GM12872 (cell line): ENCODE measurements at regions not wholly inside any gene's neighbourhood (a gene's known extent, or its start where the extent isn't known, plus 50 kb on each side); places are given as distances from the start of the nearest gene placed in this dataset.
A peak's percentile ranks its signal among the peaks of the same experiment; 100 is the strongest.

Source experiments
- TF ChIP-seq, protein P1 (sequence below): IDR thresholded peaks from 3 replicates; pipeline ENCODE4 v1.5.1; 2011; ENCODE audit warnings: low read depth, mild to moderate bottlenecking, low read length, moderate library complexity; ENCODE audit not compliant: insufficient read depth

DNA sequence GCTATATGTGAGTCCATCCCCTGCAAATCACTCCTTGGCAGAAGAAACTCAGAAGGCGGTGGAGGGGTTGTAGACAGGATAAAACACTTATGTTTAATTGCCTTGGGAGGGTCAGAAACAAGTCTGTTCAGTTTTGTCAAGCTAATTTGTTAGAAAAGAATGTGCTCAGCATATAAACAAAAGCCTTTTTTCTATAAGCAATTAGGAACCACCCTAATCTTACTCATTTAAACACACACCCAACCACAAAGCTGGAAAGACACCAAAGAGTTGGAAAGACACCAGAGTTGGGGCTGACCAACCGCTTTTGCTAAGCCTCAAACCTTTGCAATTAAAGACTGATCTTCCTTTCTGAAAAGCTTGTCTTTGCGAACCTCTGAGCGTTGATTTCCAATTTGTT, 439.2 kb upstream of the ERCC4 start:
- TF ChIP-seq, protein P1, sequence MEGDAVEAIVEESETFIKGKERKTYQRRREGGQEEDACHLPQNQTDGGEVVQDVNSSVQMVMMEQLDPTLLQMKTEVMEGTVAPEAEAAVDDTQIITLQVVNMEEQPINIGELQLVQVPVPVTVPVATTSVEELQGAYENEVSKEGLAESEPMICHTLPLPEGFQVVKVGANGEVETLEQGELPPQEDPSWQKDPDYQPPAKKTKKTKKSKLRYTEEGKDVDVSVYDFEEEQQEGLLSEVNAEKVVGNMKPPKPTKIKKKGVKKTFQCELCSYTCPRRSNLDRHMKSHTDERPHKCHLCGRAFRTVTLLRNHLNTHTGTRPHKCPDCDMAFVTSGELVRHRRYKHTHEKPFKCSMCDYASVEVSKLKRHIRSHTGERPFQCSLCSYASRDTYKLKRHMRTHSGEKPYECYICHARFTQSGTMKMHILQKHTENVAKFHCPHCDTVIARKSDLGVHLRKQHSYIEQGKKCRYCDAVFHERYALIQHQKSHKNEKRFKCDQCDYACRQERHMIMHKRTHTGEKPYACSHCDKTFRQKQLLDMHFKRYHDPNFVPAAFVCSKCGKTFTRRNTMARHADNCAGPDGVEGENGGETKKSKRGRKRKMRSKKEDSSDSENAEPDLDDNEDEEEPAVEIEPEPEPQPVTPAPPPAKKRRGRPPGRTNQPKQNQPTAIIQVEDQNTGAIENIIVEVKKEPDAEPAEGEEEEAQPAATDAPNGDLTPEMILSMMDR: no peak

DNA sequence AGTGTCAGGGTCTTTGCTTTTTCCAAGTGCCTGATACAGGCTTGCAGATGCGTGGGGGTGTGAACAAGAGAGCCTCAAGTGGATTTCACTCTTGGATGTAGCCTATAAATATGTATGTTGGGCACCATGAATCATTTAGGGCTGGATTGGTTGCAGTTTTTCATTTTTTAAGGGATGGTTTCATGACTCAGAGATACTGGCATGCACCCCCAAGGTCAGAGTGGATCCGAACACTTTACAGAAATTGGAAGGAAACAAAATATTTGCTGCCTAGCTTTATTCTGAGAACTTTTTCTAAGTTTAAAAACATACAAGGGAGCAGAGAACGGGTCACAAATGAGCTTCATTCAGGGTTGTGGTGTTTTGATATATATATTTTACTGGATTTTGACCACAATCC, 436.8 kb upstream of the ERCC4 start:
- TF ChIP-seq, protein P1: no peak

DNA sequence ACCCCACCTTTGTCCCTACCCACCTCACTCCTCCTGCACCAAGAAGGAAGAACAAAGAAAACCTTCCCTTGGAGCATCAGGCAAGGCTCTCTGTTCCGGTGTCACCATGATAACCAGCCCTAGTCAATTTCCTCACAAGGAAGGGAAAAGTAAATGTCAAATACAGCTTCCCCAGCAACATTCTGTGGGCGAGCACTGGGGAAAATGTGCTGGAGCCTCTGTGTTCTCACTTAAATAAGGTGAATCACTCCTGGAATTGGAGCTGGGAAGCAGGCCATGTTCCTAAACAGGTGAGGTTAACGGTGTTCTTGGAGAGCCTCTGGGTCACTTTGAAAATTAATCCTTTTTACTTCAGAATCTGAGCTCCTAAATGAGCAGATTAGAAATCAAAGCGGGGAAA, 427.9 kb upstream of the ERCC4 start:
- TF ChIP-seq, protein P1: no peak

DNA sequence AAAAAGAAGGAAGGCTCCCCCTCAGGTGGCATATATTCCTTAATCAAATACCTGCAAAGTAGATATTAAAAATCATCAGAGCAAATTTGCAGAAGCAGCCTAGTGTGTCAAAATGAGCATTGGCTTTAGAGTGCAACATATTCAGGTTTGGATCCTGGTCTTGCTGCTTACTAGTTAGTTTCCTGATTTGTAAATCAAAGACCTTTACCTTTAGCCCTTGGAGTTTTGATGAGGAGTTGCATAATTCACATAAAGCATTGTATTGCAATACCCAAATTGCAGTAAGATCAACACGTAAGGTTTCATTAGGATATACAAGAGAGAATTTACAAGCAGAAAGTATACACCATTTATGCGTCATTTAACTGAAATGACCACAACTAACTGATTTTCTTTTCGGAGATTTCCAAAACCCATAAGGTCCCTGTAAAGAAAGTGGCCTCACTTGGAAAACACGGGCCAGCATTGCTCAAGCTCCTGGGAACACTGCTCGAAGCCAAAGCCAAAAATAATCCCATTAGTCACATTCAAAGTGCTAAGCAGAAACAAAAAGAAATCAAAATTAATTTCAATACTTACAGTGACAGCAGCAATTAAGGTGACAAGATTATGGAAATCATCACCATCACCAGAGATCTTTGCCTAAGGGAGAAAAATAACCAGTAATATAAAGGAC, 415.9 kb upstream of the ERCC4 start:
- TF ChIP-seq, protein P1: no peak

DNA sequence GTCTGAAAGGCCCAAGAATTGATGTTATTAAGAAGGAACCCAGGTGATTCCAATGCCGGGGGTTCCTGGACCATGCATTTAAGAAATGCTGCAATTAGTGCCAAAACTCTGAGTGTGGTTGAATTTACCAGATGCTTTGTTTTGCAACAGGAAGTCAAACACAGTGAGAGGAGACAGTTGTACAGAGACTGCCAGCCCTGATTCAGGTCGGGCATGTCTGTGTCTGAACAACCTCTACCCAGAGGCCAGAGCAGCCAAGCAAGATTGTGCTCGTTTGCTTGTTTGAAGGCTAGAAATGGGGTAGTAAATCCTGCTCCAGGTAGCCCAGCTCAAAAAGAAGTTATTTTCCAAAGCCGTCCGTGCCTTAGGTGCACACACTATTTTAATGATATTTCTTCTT, 412.4 kb upstream of the ERCC4 start:
- TF ChIP-seq, protein P1: no peak

DNA sequence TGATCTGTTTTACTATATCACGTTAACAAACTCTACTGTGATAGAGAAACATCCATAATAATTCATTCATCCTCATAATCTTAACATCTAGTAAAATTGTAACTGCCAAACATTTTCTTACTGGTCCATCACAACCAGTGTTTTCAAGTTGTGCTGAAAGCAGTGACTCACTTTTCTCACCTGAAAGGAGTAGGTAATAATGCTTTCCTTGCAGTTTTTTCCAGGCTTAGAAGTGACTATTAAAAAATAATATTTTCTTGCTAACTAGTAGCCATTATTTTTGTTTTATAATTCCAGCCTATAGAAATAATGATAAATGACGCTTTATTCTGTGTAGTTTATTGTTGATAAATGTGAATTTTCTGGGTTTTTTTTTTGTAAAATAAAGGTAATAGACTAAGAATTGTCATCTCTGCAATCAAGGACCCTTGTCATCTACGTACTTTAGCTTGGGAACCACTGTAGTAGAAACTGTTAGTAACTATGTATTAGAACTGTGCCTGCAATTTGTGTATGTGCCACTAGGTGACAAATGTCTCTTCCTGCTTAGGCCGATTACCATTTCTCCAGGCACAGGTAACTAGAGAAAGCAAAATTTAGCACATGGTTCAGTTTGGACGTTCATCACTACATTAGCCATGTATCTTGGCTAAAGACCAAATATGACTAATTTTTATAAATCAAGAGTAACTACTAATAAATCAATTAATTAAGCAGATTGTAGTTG, 409.4 kb upstream of the ERCC4 start:
- TF ChIP-seq, protein P1: peak; percentile 42; the same call in 2 of the 3 replicates

DNA sequence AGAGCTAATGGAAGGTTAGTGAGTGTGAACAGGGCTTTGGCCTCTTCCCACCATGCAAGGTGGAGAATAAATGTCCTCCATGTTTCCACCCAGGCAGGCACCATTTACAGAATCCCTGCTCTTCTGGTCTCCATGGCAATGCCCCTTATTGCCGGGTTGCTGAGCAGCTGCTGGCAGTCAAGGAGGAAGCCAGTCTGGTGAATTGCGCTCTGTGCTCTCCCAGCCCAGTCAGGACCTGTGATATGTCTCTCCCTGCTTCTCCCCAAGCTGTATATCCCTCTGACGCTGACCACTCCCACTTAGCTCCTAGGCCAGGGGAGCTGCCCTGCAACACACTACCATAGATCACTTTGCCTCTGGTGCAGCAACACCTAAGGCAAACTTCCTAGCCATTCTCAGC, 402.1 kb upstream of the ERCC4 start:
- TF ChIP-seq, protein P1: no peak
